Tibial artery (tissue), 4 donors: ENCODE measurements at regions not wholly inside any gene's neighbourhood (a gene's known extent, or its start where the extent isn't known, plus 50 kb on each side); places are given as distances from the start of the nearest gene placed in this dataset.

Experiments used
- DNase-seq, 2 donors: peaks; one replicate each; pipeline ENCODE4 v3.0.0-alpha.2; 2019
- H3K27ac ChIP-seq, 2 donors: fragments of 200-600 bp; sonication (generic) in 1 of 2; 1 replicate in 1 of 2; 2 replicates in 1 of 2; pipeline ENCODE4 v1.5.1; 2018 to 2019; ENCODE audit warnings: mild to moderate bottlenecking in 1 of 2
- H3K27me3 ChIP-seq, 2 donors: fragments of 200-600 bp; sonication (generic) in 1 of 2; one replicate each; pipeline versions ENCODE4 v1.5.1 to v1.6.0; 2016 to 2019
- H3K36me3 ChIP-seq, 3 donors: fragments of 200-600 bp; sonication (generic) in 2 of 3; one replicate each; pipeline ENCODE4 v1.5.1; 2016 to 2019; ENCODE audit warnings: mild to moderate bottlenecking in 2 of 3
- H3K4me1 ChIP-seq, 4 donors: fragments of 200-600 bp; sonication (generic) in 2 of 4; 1 replicate in 3 of 4; 2 replicates in 1 of 4; pipeline ENCODE4 v1.5.1; 2016 to 2019
- H3K4me3 ChIP-seq, 2 donors: fragments of 200-600 bp; sonication (generic) in 1 of 2; 1 replicate in 1 of 2; 2 replicates in 1 of 2; pipeline ENCODE4 v1.5.1; 2018 to 2019; ENCODE audit warnings: mild to moderate bottlenecking in 2 of 2
- H3K9me3 ChIP-seq, 3 donors: fragments of 200-600 bp; sonication (generic) in 1 of 3; one replicate each; pipeline ENCODE4 v1.5.1; 2016 to 2019
- CTCF ChIP-seq, 2 experiments: fragments of 200-600 bp in 1 of 2; fragments of 450-650 bp in 1 of 2; IDR thresholded peaks; one replicate each; pipeline ENCODE4 v1.5.1; 2017 to 2019; ENCODE audit warnings: antibody characterized with exemption in 2 of 2, mild to moderate bottlenecking in 1 of 2, moderate library complexity in 1 of 2
- intact Hi-C: fragments of 100-400 bp; cut with DNase I; formaldehyde crosslinking; loops from one replicate; pipeline ENCODE4 v1.15.0; 2023; ENCODE audit warnings: low total_unique reads

DNA sequence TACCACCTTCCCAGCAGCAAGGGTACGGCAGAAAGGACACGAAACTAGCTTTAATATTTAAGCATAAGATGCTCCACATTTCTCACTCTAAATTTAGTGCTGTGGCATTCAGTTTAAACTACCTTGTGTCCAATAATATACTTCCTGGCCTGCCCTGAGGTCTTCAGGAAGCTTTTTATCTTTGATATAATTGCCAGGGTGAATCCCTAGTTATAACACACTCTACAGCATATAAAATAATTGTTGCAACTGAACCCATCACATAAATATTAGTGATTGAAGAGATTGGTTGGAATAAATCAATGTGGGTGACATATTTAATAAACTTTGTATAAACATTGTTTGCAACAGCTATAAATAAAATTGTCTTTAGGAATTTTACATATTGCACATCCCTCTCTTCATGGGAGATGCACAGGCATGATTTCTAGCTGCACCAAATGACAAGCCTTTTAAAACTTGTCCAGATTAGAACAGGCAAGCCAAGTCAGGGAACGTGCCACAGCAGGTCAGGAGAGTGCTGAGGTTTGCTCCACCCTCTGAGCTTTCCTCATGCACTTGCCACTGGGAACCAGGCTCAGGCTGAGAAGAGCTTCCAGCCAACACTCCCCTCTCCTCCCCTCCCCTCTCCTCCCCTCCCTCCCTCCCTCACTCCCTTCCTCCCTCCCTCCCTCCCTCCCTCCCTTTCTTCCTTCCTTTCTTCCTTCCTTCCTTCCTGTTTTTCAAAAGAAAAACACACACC lies 623.2 kb upstream of the PKN2 start:
- Histone ChIP-seq H3K4me1 (peaks cover 0 to 9% (median 4%) of the 10 kb centered on the region in 4 donors), H3K4me3 (no peak overlapping the region), H3K27ac (no peak overlapping the region), H3K36me3 (no peaks in the 10 kb centered on the region), H3K27me3 (no peaks in the 10 kb centered on the region), H3K9me3 (no peaks in the 10 kb centered on the region)
- intact Hi-C loops, result loop anchor here (5.0 kb wide), 1 partner anchor 734 kb away; the partner anchor contains the start of gene LMO4
- peak in 1 of 2 donors; percentile 68 for DNase-seq
- TF ChIP-seq CTCF (IDR thresholded peaks at IDR 0.05), result no peak

DNA sequence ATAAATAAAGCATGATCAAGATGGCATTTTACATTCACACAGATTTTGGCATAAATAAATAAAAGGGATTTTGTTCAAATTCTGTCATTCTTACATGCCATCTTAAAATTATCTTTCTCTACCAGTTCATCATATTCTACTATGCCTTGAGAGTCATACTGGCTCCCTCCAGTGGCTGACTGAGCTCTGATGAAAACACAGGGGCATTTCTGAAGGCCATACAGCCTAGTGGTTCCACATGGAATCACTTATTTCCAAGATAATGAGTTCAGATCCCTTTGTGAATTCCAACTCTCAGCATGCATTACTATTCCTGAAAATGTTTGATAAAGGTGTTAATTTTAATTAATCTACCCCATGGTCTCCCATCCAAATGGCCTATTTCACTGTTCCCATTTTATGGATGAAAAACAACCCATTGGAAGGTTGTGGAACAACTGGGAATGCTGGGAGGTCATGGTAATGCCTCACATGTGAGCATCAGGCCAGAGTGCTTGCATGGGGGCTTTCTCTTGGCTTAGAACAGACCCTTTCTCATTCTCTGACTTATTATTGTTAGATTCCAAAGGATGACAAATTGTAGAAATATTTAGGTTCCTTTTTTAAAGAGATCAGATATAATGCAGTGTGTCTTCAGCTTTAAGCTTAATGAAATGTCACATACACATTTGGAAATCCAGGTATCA lies 622.4 kb upstream of the PKN2 start:
- Histone ChIP-seq H3K36me3 (no peaks in the 10 kb centered on the region), H3K4me1 (peaks cover 0 to 9% (median 4%) of the 10 kb centered on the region in 4 donors), H3K27ac (no peak overlapping the region), H3K4me3 (no peak overlapping the region), H3K9me3 (no peaks in the 10 kb centered on the region), H3K27me3 (no peaks in the 10 kb centered on the region)
- intact Hi-C loops, result loop anchor here (5.0 kb wide), 1 partner anchor 734 kb away; the partner anchor contains the start of gene LMO4
- peak; percentile 86 to 92 for TF ChIP-seq CTCF (IDR thresholded peaks at IDR 0.05)
- DNase-seq, result peak; percentile 64 to 80

GRCh38 chr1:88062650-88063153 lies 621.4 kb upstream of the PKN2 start:
- intact Hi-C loops, result loop anchor here (5.0 kb wide), 1 partner anchor 735 kb away; the partner anchor contains the start of gene LMO4
- no peak for DNase-seq
- Histone ChIP-seq H3K27ac (no peak overlapping the region), H3K4me1 (peaks cover 0 to 9% (median 4%) of the 10 kb centered on the region in 4 donors), H3K36me3 (no peaks in the 10 kb centered on the region), H3K4me3 (no peak overlapping the region), H3K9me3 (no peaks in the 10 kb centered on the region), H3K27me3 (no peaks in the 10 kb centered on the region)
- no peak for TF ChIP-seq CTCF (IDR thresholded peaks at IDR 0.05)

- TF ChIP-seq CTCF (IDR thresholded peaks at IDR 0.05), result no peak
- H3K4me1 ChIP-seq, result peaks cover 0 to 9% (median 4%) of the 10 kb centered on the region in 4 donors
- no peaks in the 10 kb centered on the region for H3K27me3 ChIP-seq
- no peaks in the 10 kb centered on the region for H3K9me3 ChIP-seq
- intact Hi-C loops, result loop anchor here (5.0 kb wide), 1 partner anchor 736 kb away; the partner anchor contains the start of gene LMO4
- no peak overlapping the region for H3K4me3 ChIP-seq
- H3K27ac ChIP-seq, result no peak overlapping the region
- no peaks in the 10 kb centered on the region for H3K36me3 ChIP-seq
- DNase-seq, result no peak
These were observed 620.5 kb upstream of the PKN2 start for GRCh38 chr1:88063605-88064004.

DNA sequence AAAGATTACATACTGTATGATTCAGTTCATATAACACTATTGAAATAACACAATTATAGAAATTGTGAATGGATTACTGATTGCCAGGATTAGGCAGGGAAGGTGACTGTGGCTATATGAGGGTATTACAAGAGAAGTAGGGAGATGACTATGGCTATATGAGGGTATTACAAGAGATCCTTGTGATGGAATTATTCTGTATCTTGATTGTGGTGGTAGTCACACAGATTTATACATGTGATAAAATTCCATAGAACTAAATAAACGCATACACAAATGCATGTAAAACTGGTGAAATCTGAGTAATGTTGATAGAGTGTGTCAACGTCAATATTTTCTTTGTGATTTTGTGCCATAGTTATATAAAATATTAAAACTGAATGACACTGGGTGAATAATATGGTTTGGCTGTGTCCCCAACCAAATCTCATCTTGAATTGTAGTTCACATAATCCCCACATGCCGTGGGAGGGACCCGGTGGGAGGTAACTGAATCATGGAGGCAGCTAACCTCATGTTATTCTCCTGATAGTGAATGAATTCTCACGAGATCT lies 615.6 kb upstream of the PKN2 start:
- DNase-seq, result no peak
- intact Hi-C loops, result no loop called here
- H3K27me3 ChIP-seq, result no peaks in the 10 kb centered on the region
- H3K9me3 ChIP-seq, result no peaks in the 10 kb centered on the region
- TF ChIP-seq CTCF (IDR thresholded peaks at IDR 0.05), result no peak
- H3K27ac ChIP-seq, result no peak overlapping the region
- no peaks in the 10 kb centered on the region for H3K4me1 ChIP-seq
- H3K4me3 ChIP-seq, result no peak overlapping the region
- H3K36me3 ChIP-seq, result no peaks in the 10 kb centered on the region
